GM18907 (cell line): ENCODE measurements at regions not wholly inside any gene's neighbourhood (a gene's known extent, or its start where the extent isn't known, plus 50 kb on each side); places are given as distances from the start of the nearest gene placed in this dataset.
"Not testable (repeated sequence)": the region's sequence is repeated elsewhere in the genome, so short reads cannot be mapped to it uniquely, and the experiment has no call there.

Source experiments
- ATAC-seq: cut with Tn5 transposase; IDR thresholded peaks from one replicate; pipeline ENCODE4 v1.9.1; 2021; ENCODE audit warnings: mild to moderate bottlenecking, moderate library complexity; ENCODE audit not compliant: unreplicated experiment

DNA sequence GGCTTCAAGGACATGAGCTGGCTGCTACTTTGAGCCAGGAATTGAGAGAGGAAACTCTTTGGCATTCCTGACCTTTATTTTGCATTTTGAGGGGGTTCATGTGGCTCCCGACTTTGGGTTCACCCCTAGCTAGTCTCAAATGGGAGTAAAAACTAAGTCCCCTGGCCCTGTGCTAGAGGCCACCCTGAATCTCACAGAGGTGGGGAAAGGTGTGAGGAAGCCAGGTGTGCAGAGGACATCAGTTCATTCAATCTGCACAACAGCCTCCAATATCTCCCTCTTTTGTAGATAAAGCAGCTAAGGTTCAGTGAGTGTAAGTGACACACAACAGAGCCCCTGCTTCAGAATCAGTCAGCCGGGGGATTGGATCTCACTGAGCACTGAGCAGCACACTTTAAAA lies 325.7 kb downstream of the DCDC2C start:
- no peak for ATAC-seq

DNA sequence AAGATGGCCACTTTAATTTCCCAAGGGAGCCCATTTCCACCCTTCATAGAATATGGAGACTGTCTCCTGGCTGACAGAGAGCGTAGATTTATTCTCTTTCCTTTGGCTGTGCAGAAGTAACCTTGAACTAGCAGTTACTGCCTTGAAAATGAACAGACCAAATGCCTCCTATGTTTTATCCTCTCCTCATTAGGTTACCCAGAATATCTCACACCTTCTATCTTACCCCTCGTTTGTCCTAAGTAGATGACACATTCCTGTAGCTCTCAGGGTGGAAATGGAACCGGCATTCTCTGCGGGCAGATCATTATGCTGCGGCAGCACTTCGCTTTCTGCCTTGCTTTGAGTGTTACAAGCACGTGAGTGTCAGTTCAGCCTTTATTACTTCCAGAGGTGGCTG lies 336.5 kb downstream of the DCDC2C start:
- no peak for ATAC-seq

DNA sequence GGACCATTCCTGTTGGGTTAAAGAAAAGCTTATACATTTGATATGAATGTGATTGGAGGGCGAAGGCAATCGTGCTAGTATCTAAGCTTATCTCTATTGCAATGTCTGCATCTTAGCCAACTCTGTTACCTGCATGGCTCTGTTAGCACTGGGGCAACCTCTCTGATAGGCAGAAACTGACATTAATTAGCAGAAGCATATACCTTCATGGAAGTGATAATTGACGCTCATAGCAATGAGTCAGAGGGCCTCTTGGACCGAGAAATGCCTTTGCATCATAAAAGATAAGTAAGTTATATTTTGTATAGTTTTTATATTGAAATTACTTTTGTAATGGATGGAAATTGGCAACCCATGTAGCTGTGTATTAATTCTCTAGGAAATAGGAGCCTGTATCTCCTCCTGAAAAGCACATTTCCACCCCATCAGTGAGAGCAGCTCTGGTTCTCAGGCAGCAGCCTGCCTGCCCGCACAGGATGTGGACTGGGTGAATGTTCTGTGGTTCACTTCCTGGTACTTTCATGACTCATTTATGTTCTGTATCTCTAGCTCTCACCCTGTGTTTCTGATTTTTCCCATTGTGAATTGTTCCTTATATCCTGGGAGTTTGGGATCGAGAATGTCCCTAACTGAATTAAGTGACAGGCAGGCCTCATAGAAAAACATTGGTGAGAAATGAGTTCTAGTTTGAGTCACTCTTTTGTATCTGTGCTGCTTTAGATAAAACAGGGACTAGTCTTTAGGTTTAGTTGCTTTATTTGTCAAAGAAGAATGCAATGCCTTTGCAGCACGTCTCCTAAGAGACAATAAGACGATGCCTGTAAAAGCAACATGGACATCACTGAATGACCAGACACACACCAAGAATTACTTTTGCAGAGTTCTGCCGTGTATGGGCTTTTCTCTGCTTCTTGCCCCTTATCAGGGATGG lies 344.9 kb downstream of the DCDC2C start:
- peak; percentile 87 for ATAC-seq

DNA sequence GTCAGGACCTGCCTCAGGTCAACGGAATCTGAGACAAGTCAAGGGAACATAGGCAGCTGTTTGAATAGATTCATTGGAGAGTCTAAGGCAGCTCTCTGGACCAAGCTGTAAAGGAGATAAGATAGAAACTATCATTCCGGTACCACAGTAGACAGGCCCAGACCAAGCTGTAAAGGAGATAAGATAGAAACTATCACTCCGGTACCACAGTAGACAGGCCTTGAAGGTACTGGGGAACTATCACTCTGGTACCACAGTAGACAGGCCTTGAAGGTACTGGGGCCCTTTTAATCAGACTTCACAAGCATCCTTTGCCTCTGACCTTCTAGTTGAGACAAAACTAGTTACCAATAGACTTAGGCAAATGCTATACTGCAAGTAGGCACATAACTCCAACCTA lies 346.1 kb downstream of the DCDC2C start:
- no peak for ATAC-seq

DNA sequence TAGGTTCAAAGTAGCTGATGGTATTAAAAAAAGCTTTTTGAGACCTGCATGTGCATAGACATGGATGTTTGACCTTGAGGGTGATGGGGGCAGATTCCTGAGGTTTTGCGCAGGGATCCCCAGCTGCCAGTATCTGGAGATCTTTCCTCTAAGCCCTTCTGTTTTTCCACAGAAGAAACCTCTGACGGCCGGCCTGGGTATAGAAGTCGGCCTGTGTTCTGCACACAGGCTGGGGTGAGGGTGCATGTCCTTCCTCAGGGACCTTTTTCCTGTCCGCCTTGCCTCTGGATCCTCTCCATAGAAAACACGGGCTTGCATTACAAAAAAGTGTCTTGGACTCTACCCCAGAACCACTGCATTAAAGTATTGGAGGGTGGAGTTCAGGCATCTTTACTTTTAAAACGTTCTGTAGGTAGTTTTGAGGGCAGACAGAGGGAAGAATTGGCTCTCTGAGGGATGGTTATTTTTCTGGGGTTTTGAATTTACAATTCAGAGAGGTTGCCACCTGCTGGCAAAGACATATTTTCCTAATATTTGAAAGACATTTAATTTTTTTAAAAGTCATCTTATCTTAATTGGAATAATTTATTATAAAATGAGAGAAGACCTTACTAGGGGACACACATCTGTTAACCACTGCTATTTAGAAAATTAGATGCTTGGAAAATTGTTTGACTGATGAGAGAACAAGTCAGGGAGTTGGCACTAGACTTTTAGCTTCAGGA lies 350.6 kb downstream of the DCDC2C start:
- no peak for ATAC-seq

DNA sequence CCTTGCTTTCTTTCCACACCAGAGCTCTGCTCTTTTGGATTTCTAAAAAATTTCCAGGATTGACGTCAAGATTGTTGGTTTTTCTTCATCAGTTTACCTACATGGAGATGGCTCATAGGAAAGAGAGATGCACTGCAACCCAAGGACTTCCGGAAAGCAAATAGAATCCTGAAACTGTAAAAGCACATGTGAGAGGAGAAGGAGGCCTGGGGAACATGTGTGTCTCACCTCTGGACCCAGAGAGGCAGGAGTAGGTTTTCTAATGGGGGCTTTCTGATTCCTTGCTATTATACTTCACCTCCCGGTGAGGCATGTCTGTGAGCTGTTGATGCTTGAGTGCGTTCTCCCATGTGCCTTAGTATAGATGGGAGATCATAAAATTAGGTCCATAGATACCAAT lies 362.8 kb downstream of the DCDC2C start:
- ATAC-seq, result no peak

DNA sequence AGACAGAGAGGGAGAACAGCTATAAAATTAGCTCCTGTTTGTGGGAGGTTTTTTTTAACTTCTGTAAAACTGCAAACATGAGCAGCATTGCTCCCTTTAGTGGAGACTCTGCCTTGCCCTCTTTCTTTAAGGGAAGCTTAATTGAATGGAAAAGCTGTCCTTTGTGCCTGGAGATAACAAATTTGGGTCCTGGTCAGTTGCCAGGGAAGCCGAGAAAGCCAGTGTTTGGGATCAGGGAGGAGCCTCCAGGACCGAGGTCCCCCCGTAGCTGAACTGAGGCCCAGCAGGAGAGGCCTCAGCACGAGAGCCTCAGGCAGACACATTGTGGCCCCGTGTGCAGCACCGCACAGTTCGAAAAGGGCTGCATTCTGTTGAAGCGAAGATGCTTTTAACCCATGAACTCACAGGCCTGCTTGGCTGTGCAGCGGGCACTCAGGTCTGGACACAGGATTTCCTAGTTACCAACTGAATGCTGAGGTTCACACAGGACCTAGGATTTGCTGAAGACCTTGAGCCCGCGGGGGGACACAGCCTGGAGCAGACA lies 369.7 kb downstream of the DCDC2C start:
- ATAC-seq, result no peak

DNA sequence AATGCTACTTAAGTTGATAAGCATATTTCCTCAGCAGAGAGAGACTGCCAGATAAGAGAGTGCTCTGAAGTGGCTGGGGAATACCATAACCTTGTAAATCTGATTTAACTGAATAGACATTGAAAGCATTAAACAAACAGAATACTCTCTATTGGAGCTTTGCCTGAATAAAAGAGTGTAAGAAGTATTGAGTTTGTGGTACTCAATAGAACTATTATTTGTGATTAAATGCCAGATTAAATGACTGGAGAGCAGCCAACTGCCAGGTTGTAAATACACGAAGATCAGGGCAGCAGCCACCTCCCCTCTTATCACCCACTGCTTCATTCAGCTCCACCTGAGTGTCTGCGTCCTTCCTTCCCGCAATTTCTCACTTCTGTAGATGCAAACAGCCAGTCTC lies 373.6 kb downstream of the DCDC2C start:
- ATAC-seq, result no peak

DNA sequence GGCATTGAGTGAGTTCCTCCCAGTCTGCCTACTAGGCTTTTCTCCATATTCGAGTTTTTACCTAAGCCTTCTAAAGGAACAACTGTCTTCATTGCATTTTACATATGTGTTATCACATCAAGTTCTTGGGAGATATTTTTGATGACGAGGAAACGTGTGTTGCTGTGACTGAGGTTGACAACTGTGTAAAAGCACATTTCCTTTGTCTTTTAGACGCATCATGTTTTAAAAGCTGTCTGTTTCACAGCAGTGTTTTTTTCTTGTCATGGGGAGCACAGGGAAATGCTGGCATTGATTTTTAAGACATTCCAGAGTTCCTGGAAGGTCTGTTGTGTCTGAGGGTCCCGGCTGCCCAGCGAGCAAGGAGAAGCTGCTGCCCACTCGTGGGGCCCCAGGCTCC lies 381.8 kb downstream of the DCDC2C start:
- ATAC-seq, result no peak

DNA sequence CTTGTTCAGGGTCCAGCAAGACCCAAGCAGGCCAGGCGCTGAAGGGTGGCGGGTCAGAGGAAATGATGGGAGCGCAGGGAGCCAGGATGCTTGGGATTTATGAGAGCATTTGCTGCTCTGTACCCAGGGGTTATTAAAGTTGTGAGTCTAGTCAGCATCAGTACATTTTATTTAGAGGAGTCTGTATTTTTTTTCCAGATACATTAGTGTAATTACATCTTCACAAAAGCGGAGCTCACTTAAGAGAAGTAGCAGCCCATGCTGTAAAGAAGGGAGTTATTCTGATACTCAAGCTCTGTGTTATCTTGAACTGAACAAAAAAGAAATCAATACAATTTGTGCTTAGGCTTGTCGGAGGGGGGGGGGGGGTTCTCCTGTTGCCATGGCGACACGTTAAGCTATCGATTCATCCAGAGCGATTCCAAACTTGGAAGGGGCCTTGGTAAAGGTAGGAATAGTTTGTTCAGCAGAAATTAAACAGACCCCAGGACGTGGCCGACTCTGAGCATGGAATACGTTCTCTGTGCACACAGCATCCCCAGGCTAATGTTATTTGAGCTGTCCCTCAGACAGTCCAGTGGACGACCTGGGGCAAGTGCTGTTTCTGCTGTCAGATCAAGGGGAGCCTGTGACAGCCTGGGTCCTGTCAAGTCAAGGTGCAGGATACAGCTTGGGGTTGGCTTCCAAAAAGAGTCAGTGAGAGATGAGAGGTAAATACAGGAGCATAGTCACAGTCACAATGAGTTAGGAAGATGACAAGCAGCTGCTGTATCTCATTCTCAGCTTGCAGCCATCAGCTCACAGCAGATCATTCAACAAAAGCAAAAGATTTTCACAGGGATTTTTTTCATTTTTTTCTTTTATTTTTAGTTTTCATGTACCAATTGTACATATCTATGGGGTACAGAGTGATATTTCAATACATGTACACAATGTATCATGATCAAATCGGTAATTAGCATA lies 387.6 kb downstream of the DCDC2C start:
- ATAC-seq, result no peak

DNA sequence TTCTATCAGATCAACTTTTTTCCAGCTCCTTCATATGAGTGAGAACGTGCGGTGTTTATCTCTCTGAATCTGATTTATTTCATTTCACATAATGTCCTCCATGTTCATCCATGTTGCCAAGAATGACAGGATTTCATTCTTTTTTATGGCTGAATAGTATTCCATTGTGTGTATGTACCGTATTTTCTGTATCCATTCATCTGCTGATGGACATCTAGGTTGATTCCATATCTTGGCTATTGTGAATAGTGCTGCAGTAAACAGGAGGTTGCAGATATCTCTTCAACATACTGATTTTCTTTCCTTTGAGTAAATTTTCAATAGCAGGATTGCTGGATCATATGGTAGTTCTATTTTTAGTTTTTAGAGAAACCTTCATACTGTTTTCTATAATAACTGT lies 388.5 kb downstream of the DCDC2C start:
- no peak for ATAC-seq

DNA sequence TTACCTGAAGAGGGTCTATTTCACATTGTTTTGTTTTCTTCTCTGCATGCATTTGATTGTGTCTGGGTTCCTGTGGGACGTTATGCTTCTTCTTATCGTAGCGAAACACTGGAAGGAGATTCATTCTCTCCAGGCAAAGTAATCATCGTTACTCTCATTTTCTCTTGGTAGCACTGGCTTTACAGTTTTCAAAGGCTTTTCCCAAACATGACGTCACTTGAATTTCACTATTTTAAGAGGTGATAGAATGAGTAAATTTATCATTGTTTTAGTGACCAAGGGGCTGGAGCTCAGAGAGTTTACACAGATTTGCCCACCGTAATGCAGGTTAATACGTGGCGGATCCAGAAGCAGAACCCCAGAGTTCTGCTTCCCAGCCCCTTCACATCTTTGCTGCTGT lies 391.4 kb downstream of the DCDC2C start:
- ATAC-seq, result no peak

DNA sequence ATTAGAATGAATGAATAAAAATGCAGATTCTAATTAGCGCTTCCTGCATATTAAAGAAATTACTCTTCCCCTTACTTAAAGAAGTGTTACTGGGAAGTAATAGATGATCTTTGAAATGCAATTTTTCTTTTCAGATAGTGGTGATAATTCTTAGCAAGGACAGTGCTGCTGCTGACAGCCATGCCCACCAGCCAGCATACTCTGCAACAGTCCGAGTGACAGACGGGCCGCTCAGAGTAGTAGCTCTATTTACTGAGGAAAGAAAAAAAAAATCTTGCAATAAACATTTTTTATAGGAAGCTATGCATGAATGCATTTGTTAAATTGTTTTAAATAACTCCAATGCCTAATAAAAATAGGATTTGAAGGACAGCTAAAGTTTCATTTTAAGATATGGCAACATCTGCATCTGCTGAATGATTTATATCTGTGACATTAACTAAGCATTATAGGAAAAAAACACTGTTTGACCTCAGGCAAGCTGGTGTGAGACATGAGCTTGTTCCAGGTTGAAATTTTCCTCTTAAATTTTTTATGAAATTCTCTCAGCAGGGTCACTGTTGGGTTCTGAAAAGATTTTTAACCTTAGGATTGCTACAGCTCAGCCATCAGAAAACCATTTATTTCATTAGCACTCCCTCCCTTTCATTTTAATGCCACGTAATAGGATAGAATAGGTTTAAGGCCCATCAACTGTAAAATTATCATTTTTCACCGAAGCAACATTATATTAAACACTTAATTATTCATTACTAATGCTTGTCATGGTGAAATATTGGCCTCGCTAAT lies 393.8 kb downstream of the DCDC2C start:
- no peak for ATAC-seq

DNA sequence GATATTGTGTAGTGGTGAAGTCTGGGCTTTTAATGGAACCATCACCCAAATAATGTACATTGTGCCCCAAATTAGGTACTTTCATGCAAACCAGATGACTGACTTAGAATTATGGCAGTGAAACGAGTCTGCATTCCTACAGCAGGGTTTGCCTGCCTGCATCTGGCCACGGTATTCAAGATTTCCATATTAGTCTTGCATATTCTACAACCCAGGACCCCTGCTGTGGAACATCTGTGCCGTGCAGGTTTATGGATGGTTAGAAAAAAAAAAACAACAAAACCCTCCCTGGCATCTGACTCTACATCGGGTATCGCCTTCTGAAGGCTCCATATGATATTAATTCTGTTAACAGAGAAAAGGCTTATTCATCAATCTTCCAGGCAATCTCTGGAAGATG lies 394.8 kb downstream of the DCDC2C start:
- no peak for ATAC-seq

DNA sequence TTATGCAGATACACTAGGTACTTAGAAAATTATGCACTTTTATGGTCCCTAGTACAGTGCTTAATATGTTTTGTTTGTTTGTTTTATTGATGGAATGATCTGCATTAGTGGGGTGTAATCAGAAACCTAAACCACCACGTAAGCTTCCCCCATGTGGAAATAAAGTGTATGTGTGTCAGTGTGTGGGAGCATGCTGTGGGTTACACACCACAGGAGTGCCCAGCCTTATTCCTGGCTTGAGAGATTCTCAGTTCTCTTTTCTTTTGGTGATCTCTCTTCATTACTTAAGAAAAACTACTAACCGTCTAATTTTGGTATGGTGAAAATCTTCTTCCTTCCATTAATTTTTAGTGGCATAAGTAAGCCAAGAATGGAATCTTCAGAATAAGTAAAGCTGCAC lies 398.6 kb downstream of the DCDC2C start:
- ATAC-seq, result no peak

DNA sequence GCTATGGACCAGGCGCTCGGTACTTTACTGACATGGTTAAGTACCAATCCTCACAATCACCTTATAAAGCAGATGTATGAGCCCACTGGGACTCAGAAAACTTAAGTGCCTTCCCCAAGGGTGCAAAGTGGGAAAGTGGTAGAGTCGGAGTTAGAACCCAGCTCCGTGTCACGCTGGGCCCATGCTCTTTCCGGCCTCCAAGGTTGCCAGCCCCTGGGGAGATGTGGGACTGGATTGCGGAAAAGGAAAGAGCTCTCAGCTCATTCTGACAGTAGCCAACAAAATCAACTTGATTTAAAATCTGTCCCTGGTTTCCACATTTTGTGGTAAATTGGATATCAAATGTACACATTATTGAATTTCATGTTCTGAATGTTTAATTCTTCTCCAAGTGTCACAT lies 403.8 kb downstream of the DCDC2C start:
- no peak for ATAC-seq

DNA sequence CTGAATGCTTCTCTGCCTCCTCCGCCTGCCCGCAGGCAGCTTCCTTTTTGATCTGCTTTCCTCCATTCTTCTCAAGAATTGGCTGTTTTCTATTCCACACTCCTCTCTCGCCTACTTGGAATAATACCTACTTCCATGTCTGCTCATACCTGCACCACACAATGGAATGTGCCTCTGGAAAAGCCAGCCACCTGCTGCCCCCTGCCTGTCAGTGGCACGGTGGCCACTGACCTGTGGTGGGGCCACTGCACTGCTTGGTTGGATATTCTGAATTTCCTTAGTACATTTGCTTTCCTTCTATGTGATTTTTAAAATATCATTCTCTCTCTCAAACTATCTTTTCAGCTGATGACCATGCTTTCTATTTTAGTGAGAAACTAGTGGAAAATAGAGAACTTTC lies 406.9 kb downstream of the DCDC2C start:
- ATAC-seq, result no peak

DNA sequence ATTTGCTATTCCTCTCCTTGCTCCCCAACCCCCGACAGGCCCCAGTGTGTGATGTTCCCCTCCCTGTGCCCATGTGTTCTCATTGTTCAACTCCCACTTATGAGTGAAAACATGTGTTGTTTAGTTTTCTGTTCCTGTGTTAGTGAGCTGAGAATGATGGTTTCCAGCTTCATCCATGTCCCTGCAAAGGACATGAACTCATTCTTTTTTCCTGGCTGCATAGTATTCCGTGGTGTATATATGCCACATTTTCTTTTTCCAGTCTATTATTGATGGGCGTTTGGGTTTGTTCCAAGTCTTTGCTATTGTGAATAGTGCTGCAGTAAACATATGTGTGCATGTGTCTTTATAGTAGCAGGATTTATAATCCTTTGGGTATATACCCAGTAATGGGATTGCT lies 412.1 kb downstream of the DCDC2C start:
- ATAC-seq, result not testable (repeated sequence)

DNA sequence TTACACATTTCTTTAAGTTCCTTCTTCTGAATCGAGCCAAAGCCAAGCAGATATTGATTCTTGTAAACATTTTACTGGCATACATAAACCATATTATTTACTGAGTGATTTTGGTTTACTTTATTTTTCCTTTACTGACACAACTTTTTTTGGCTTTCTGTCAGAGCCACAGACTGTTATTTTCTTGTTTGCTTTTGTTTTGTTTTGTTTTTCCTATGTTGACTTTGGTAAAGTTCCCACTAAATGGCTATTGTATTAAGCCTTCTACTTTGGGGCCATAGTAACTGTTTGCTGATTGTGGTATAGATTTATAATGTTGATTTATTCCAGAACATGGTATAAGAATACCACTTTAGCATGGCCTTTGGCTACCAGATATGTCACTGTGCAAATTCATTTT lies 419.4 kb downstream of the DCDC2C start:
- ATAC-seq, result no peak

DNA sequence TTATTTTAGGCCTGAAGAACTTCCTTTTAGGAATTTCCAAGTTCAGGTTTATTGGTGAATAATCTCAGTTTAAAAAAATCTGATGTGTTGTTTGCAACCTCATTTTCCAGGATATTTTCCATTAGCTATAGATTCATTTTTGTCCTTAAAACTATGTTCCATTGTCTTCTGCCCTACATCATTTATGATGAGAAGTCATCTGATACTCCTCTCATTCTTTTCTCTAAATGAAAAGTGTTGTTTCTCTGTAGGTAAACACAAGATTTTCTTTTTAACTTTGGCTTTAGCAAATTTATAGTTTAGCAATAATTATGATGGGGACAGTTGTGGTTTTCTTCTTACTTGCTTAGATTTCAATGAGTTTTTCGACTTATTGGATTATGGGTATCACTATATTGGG lies 427.3 kb downstream of the DCDC2C start:
- ATAC-seq, result no peak
